ENCODE measurements at regions not wholly inside any gene's neighbourhood (a gene's known extent, or its start where the extent isn't known, plus 50 kb on each side); places are given as distances from the start of the nearest gene placed in this dataset.

GRCh38 chr6:134851548-134851947 is 98.4 kb downstream of the ALDH8A1 start:
- Histone ChIP-seq H3K36me3 (ENCODE audit: control insufficient read depth, insufficient read depth, low read length) (no peaks in the 10 kb centered on the region), H3K4me3 (ENCODE audit: low read depth, low read length) (no peak overlapping the region), H3K27me3 (ENCODE audit: control insufficient read depth, insufficient read depth, low read length) (no peaks in the 10 kb centered on the region)
- POLR2A ChIA-PET = no interaction called here
- TF ChIP-seq CTCF (IDR thresholded peaks at IDR 0.05; ENCODE audit: insufficient read depth, low read depth, low read length) = no peak
- CTCF ChIA-PET = no interaction called here
- DNase-seq (ENCODE audit: low read depth) = no peak

GRCh38 chr6:134850721-134851305 is 99.1 kb downstream of the ALDH8A1 start:
- CTCF ChIA-PET = interaction anchor here (1.1 kb wide), 1 partner anchor 12 kb away, joined by 3 read pairs; no protein-coding TSS in a partner anchor
- DNase-seq (ENCODE audit: low read depth) = no peak
- Histone ChIP-seq H3K27me3 (ENCODE audit: control insufficient read depth, insufficient read depth, low read length) (no peaks in the 10 kb centered on the region), H3K4me3 (ENCODE audit: low read depth, low read length) (no peak overlapping the region), H3K36me3 (ENCODE audit: control insufficient read depth, insufficient read depth, low read length) (no peaks in the 10 kb centered on the region)
- no peak for TF ChIP-seq CTCF (IDR thresholded peaks at IDR 0.05; ENCODE audit: insufficient read depth, low read depth, low read length)
- POLR2A ChIA-PET = no interaction called here

GRCh38 chr6:134849920-134850447 is 99.9 kb downstream of the ALDH8A1 start:
- CTCF ChIA-PET = interaction anchor here (1.1 kb wide), 1 partner anchor 13 kb away, joined by 3 read pairs; no protein-coding TSS in a partner anchor
- no peak for TF ChIP-seq CTCF (IDR thresholded peaks at IDR 0.05; ENCODE audit: insufficient read depth, low read depth, low read length)
- Histone ChIP-seq H3K27me3 (ENCODE audit: control insufficient read depth, insufficient read depth, low read length) (no peaks in the 10 kb centered on the region), H3K36me3 (ENCODE audit: control insufficient read depth, insufficient read depth, low read length) (no peaks in the 10 kb centered on the region), H3K4me3 (ENCODE audit: low read depth, low read length) (no peak overlapping the region)
- POLR2A ChIA-PET = no interaction called here
- no peak for DNase-seq (ENCODE audit: low read depth)

- ChIA-PET POLR2A (no interaction called here), CTCF (no interaction called here)
- DNase-seq (ENCODE audit: low read depth) = no peak
- Histone ChIP-seq H3K36me3 (ENCODE audit: control insufficient read depth, insufficient read depth, low read length) (no peaks in the 10 kb centered on the region), H3K27me3 (ENCODE audit: control insufficient read depth, insufficient read depth, low read length) (no peaks in the 10 kb centered on the region), H3K4me3 (ENCODE audit: low read depth, low read length) (no peak overlapping the region)
- TF ChIP-seq CTCF (IDR thresholded peaks at IDR 0.05; ENCODE audit: insufficient read depth, low read depth, low read length) = no peak
Measured at GRCh38 chr6:134848076-134848475, 101.8 kb downstream of the ALDH8A1 start.

- DNase-seq (ENCODE audit: low read depth) = no peak
- Histone ChIP-seq H3K4me3 (ENCODE audit: low read depth, low read length) (no peak overlapping the region), H3K36me3 (ENCODE audit: control insufficient read depth, insufficient read depth, low read length) (no peaks in the 10 kb centered on the region), H3K27me3 (ENCODE audit: control insufficient read depth, insufficient read depth, low read length) (no peaks in the 10 kb centered on the region)
- ChIA-PET POLR2A (no interaction called here), CTCF (no interaction called here)
- no peak for TF ChIP-seq CTCF (IDR thresholded peaks at IDR 0.05; ENCODE audit: insufficient read depth, low read depth, low read length)
Measured at GRCh38 chr6:134846865-134847264, 103.0 kb downstream of the ALDH8A1 start.

Data from BJ (cell line).